Breast epithelium (tissue), 3 donors: ENCODE measurements at regions not wholly inside any gene's neighbourhood (a gene's known extent, or its start where the extent isn't known, plus 50 kb on each side); places are given as distances from the start of the nearest gene placed in this dataset.

Experiments used
- POLR2A ChIP-seq: fragments of 450-650 bp; IDR thresholded peaks from one replicate; pipeline ENCODE4 v1.6.1; 2016; ENCODE audit warnings: antibody characterized with exemption, mild to moderate bottlenecking, moderate library complexity
- POLR2AphosphoS5 ChIP-seq, 3 donors: sonication (generic); formaldehyde crosslinking; IDR thresholded peaks; one replicate each; pipeline ENCODE4 v1.6.1; 2017; ENCODE audit warnings: antibody characterized with exemption in 3 of 3
- TF ChIP-seq, protein P1 (sequence below), 3 donors: fragments of 450-650 bp; IDR thresholded peaks; one replicate each; pipeline ENCODE4 v1.5.1; 2016 to 2017; ENCODE audit warnings: antibody characterized with exemption in 3 of 3, mild to moderate bottlenecking in 3 of 3, moderate library complexity in 3 of 3

GRCh38 chr12:16881986-16882570, 276.1 kb upstream of the LMO3 start:
- no peak for TF ChIP-seq POLR2A
- TF ChIP-seq, protein P1, sequence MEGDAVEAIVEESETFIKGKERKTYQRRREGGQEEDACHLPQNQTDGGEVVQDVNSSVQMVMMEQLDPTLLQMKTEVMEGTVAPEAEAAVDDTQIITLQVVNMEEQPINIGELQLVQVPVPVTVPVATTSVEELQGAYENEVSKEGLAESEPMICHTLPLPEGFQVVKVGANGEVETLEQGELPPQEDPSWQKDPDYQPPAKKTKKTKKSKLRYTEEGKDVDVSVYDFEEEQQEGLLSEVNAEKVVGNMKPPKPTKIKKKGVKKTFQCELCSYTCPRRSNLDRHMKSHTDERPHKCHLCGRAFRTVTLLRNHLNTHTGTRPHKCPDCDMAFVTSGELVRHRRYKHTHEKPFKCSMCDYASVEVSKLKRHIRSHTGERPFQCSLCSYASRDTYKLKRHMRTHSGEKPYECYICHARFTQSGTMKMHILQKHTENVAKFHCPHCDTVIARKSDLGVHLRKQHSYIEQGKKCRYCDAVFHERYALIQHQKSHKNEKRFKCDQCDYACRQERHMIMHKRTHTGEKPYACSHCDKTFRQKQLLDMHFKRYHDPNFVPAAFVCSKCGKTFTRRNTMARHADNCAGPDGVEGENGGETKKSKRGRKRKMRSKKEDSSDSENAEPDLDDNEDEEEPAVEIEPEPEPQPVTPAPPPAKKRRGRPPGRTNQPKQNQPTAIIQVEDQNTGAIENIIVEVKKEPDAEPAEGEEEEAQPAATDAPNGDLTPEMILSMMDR (IDR thresholded peaks at IDR 0.05): no peak
- no peak for TF ChIP-seq POLR2AphosphoS5 (IDR thresholded peaks at IDR 0.05)
